Neuronal stem cell (in vitro differentiated cells): ENCODE measurements at regions not wholly inside any gene's neighbourhood (a gene's known extent, or its start where the extent isn't known, plus 50 kb on each side); places are given as distances from the start of the nearest gene placed in this dataset.

ENCODE experiments used
- DNase-seq: peaks from one replicate; pipeline ENCODE4 v3.0.0-alpha.2; 2013; ENCODE audit warnings: low spot score
- H2AFZ ChIP-seq: one replicate; pipeline ENCODE4 v1.6.1; 2013; ENCODE audit warnings: mild to moderate bottlenecking, low read length, inconsistent platforms
- H2AK5ac ChIP-seq: 2 replicates; pipeline ENCODE4 v1.6.1; 2013; ENCODE audit warnings: low read depth, mild to moderate bottlenecking, inconsistent platforms, low read length, moderate library complexity, mixed read lengths
- H2BK120ac ChIP-seq: 2 replicates; pipeline ENCODE4 v1.6.1; 2013; ENCODE audit warnings: low read depth, mild to moderate bottlenecking, inconsistent platforms, low read length, moderate library complexity, mixed read lengths
- H2BK12ac ChIP-seq: one replicate; pipeline ENCODE4 v1.6.1; 2013; ENCODE audit warnings: low read length, inconsistent platforms
- H2BK15ac ChIP-seq: 2 replicates; pipeline ENCODE4 v1.6.1; 2013; ENCODE audit warnings: mild to moderate bottlenecking, low read length, inconsistent platforms, mixed read lengths
- H2BK5ac ChIP-seq: one replicate; pipeline ENCODE4 v1.6.1; 2013; ENCODE audit warnings: inconsistent platforms, mild to moderate bottlenecking, low read length, moderate library complexity
- H3K14ac ChIP-seq: one replicate; pipeline ENCODE4 v1.6.1; 2013; ENCODE audit warnings: low read length, inconsistent platforms
- H3K18ac ChIP-seq: 2 replicates; pipeline ENCODE4 v1.6.1; 2013; ENCODE audit warnings: low read length, inconsistent platforms
- H3K23ac ChIP-seq: 2 replicates; pipeline ENCODE4 v1.6.1; 2013; ENCODE audit warnings: low read depth, mild to moderate bottlenecking, mixed read lengths, low read length, inconsistent platforms; ENCODE audit not compliant: poor library complexity
- H3K27ac ChIP-seq: replicated peaks from 3 replicates; pipeline ENCODE4 v1.5.1; 2013; ENCODE audit warnings: low read length, inconsistent platforms
- H3K27me3 ChIP-seq, 3 experiments: 2 replicates each; pipeline ENCODE4 v1.6.1; 2013; ENCODE audit warnings: low read length in 3 of 3, mild to moderate bottlenecking in 2 of 3, inconsistent platforms in 1 of 3, low read depth in 1 of 3, mixed read lengths in 1 of 3, moderate library complexity in 1 of 3; ENCODE audit not compliant: control insufficient read depth in 3 of 3, insufficient read depth in 3 of 3
- H3K36me3 ChIP-seq, 2 donors: replicated peaks in 1 of 2; 2 replicates each; pipeline ENCODE4 v1.6.1; 2013; ENCODE audit warnings: low read length in 2 of 2; ENCODE audit not compliant: control insufficient read depth in 2 of 2, insufficient read depth in 2 of 2
- H3K4ac ChIP-seq: 2 replicates; pipeline ENCODE4 v1.6.1; 2013; ENCODE audit warnings: inconsistent platforms, mild to moderate bottlenecking, low read length, moderate library complexity
- H3K4me1 ChIP-seq, 2 donors: 1 replicate in 1 of 2; 2 replicates in 1 of 2; pipeline ENCODE4 v1.6.1; 2013; ENCODE audit warnings: low read length in 2 of 2, low read depth in 1 of 2; ENCODE audit not compliant: control insufficient read depth in 2 of 2, insufficient read depth in 1 of 2
- H3K4me2 ChIP-seq: one replicate; pipeline ENCODE4 v1.6.1; 2013; ENCODE audit warnings: mild to moderate bottlenecking, low read length, inconsistent platforms; ENCODE audit not compliant: insufficient read depth, poor library complexity, severe bottlenecking
- H3K4me3 ChIP-seq, 2 donors: 2 replicates each; pipeline ENCODE4 v1.5.1; 2013; ENCODE audit warnings: low read length in 2 of 2, mild to moderate bottlenecking in 2 of 2, inconsistent platforms in 1 of 2, moderate library complexity in 1 of 2
- H3K79me1 ChIP-seq: one replicate; pipeline ENCODE4 v1.6.1; 2013; ENCODE audit warnings: low read depth, mild to moderate bottlenecking, inconsistent platforms, low read length, moderate library complexity
- H3K9ac ChIP-seq: one replicate; pipeline ENCODE4 v1.6.1; 2013; ENCODE audit warnings: mild to moderate bottlenecking, low read depth, low read length, inconsistent platforms; ENCODE audit not compliant: poor library complexity
- H3K9me3 ChIP-seq, 2 donors: replicated peaks in 1 of 2; 2 replicates each; pipeline versions ENCODE3 to v1.6.1; 2013; ENCODE audit warnings: low read length in 2 of 2, mild to moderate bottlenecking in 2 of 2, inconsistent platforms in 1 of 2, low read depth in 1 of 2, mixed read lengths in 1 of 2, moderate library complexity in 1 of 2; ENCODE audit not compliant: control insufficient read depth in 2 of 2, insufficient read depth in 1 of 2
- H4K8ac ChIP-seq: one replicate; pipeline ENCODE4 v1.6.1; 2013; ENCODE audit warnings: low read depth, mild to moderate bottlenecking, inconsistent platforms, low read length, moderate library complexity
- H4K91ac ChIP-seq: one replicate; pipeline ENCODE4 v1.6.1; 2013; ENCODE audit warnings: low read length, low read depth, mild to moderate bottlenecking, inconsistent platforms; ENCODE audit not compliant: poor library complexity
- WGBS, 2 donors: extraction: QIAGEN DNeasy Blood & Tissue Kit; methylation state at CpG; one replicate each; pipeline ENCODE4 v1.1.7; 2013; ENCODE audit warnings: missing lambda C conversion rate in 2 of 2, mixed read lengths in 1 of 2; ENCODE audit not compliant: insufficient read length in 2 of 2, insufficient replicate concordance in 1 of 2; ENCODE audit errors: extremely low coverage in 2 of 2; 5-methylcytosine and 5-hydroxymethylcytosine counted together

- H3K27ac ChIP-seq, result no peak overlapping the region
- no peak overlapping the region for H2AFZ ChIP-seq
- H2AK5ac ChIP-seq, result no peak overlapping the region
- H3K9ac ChIP-seq, result no peak overlapping the region
- H3K4ac ChIP-seq, result no peak overlapping the region
- 100% methylated on average over 2 of the region's 5 CpGs; no CpG with 5 or more reads in 1 of the 2 donors for WGBS, 2 donors
- no peaks in the 10 kb centered on the region for H3K36me3 ChIP-seq
- H3K4me3 ChIP-seq, result no peak overlapping the region
- H2BK12ac ChIP-seq, result no peak overlapping the region
- no peak overlapping the region for H2BK120ac ChIP-seq
- H3K9me3 ChIP-seq, result peaks cover 0 to 5% of the 10 kb centered on the region in 2 donors
- no peak for DNase-seq
- H3K4me2 ChIP-seq, result no peak overlapping the region
- H3K23ac ChIP-seq, result no peak overlapping the region
- no peak overlapping the region for H4K91ac ChIP-seq
- no peak overlapping the region for H4K8ac ChIP-seq
- no peak overlapping the region for H3K18ac ChIP-seq
- no peak overlapping the region for H2BK15ac ChIP-seq
- H3K27me3 ChIP-seq, result no peaks in the 10 kb centered on the region
- H3K79me1 ChIP-seq, result no peaks in the 10 kb centered on the region
- H3K14ac ChIP-seq, result no peak overlapping the region
- no peak overlapping the region for H2BK5ac ChIP-seq
- H3K4me1 ChIP-seq, result no peaks in the 10 kb centered on the region
Measured at GRCh38 chr9:108196332-108197007, 659.3 kb downstream of the ACTL7B start.

- Histone ChIP-seq H3K36me3 (no peaks in the 10 kb centered on the region), H2AK5ac (no peak overlapping the region), H3K4me2 (no peak overlapping the region), H2BK12ac (no peak overlapping the region), H2AFZ (no peak overlapping the region), H3K4ac (no peak overlapping the region), H2BK120ac (no peak overlapping the region), H3K18ac (no peak overlapping the region), H3K4me1 (peaks cover 0 to 2% of the 10 kb centered on the region in 2 donors), H2BK15ac (no peak overlapping the region), H4K8ac (no peak overlapping the region), H4K91ac (no peak overlapping the region), H3K79me1 (no peaks in the 10 kb centered on the region), H3K27ac (no peak overlapping the region), H3K9me3 (peaks cover 0 to 2% of the 10 kb centered on the region in 2 donors), H3K14ac (no peak overlapping the region), H2BK5ac (no peak overlapping the region), H3K23ac (no peak overlapping the region), H3K9ac (no peak overlapping the region), H3K27me3 (no peaks in the 10 kb centered on the region), H3K4me3 (no peak overlapping the region)
- DNase-seq, result no peak
Measured at GRCh38 chr9:108194154-108194553, 661.6 kb downstream of the ACTL7B start.

- Histone ChIP-seq H2BK12ac (no peak overlapping the region), H3K14ac (no peak overlapping the region), H3K18ac (no peak overlapping the region), H3K36me3 (no peaks in the 10 kb centered on the region), H3K79me1 (no peaks in the 10 kb centered on the region), H3K4me2 (no peak overlapping the region), H3K4ac (no peak overlapping the region), H2BK5ac (no peak overlapping the region), H4K8ac (no peak overlapping the region), H2BK120ac (no peak overlapping the region), H3K27me3 (no peaks in the 10 kb centered on the region), H3K9me3 (no peaks in the 10 kb centered on the region), H3K27ac (no peak overlapping the region), H4K91ac (no peak overlapping the region), H2AK5ac (no peak overlapping the region), H3K23ac (no peak overlapping the region), H2AFZ (no peak overlapping the region), H3K9ac (no peak overlapping the region), H3K4me3 (no peak overlapping the region), H3K4me1 (peaks cover 0 to 5% of the 10 kb centered on the region in 2 donors), H2BK15ac (no peak overlapping the region)
- WGBS, 2 donors, result no CpG with 5 or more reads among the region's 8 CpGs
- no peak for DNase-seq
Measured at GRCh38 chr9:108193026-108193710, 662.6 kb downstream of the ACTL7B start.

GRCh38 chr9:108191065-108191464 is 664.7 kb downstream of the ACTL7B start:
- no peak overlapping the region for H2BK15ac ChIP-seq
- H3K9ac ChIP-seq, result no peak overlapping the region
- H4K8ac ChIP-seq, result no peak overlapping the region
- no peaks in the 10 kb centered on the region for H3K9me3 ChIP-seq
- no peak overlapping the region for H2AK5ac ChIP-seq
- no peak overlapping the region for H3K27ac ChIP-seq
- H3K4me2 ChIP-seq, result no peak overlapping the region
- no peaks in the 10 kb centered on the region for H3K27me3 ChIP-seq
- no peak overlapping the region for H2AFZ ChIP-seq
- H3K23ac ChIP-seq, result no peak overlapping the region
- H3K36me3 ChIP-seq, result no peaks in the 10 kb centered on the region
- H2BK5ac ChIP-seq, result no peak overlapping the region
- H3K4me1 ChIP-seq, result peaks cover 0 to 5% of the 10 kb centered on the region in 2 donors
- no peak overlapping the region for H4K91ac ChIP-seq
- H3K4ac ChIP-seq, result no peak overlapping the region
- H3K14ac ChIP-seq, result no peak overlapping the region
- no CpG with 5 or more reads among the region's 4 CpGs for WGBS, 2 donors
- H2BK12ac ChIP-seq, result no peak overlapping the region
- no peak overlapping the region for H3K18ac ChIP-seq
- DNase-seq, result no peak
- no peak overlapping the region for H3K4me3 ChIP-seq
- H3K79me1 ChIP-seq, result no peaks in the 10 kb centered on the region
- no peak overlapping the region for H2BK120ac ChIP-seq
